ENCODE measurements at regions not wholly inside any gene's neighbourhood (a gene's known extent, or its start where the extent isn't known, plus 50 kb on each side); places are given as distances from the start of the nearest gene placed in this dataset.
"Not testable (repeated sequence)": the region's sequence is repeated elsewhere in the genome, so short reads cannot be mapped to it uniquely, and the experiment has no call there.

GRCh38 chr1:105386489-105386888 lies 1636.8 kb downstream of the AMY1C start:
- no peak for DNase-seq (ENCODE audit: low spot score)

GRCh38 chr1:105396001-105396400 lies 1646.3 kb downstream of the AMY1C start:
- DNase-seq (ENCODE audit: low spot score), result no peak

- no peak for DNase-seq (ENCODE audit: low spot score)
Observed at GRCh38 chr1:105398909-105399308, 1649.2 kb downstream of the AMY1C start.

- DNase-seq (ENCODE audit: low spot score), result no peak
Observed at GRCh38 chr1:105399716-105400115, 1650.0 kb downstream of the AMY1C start.

GRCh38 chr1:105416261-105416660 lies 1640.2 kb upstream of the PRMT6 start:
- no peak for DNase-seq (ENCODE audit: low spot score)

GRCh38 chr1:105419030-105419429 lies 1637.4 kb upstream of the PRMT6 start:
- DNase-seq (ENCODE audit: low spot score), result no peak

- no peak for DNase-seq (ENCODE audit: low spot score)
Observed at GRCh38 chr1:105427543-105427942, 1628.9 kb upstream of the PRMT6 start.

- DNase-seq (ENCODE audit: low spot score), result no peak
Observed at GRCh38 chr1:105436589-105437259, 1619.8 kb upstream of the PRMT6 start.

GRCh38 chr1:105437847-105438246 lies 1618.6 kb upstream of the PRMT6 start:
- DNase-seq (ENCODE audit: low spot score), result no peak

- DNase-seq (ENCODE audit: low spot score), result peak; percentile 26
Observed at GRCh38 chr1:105442901-105443300, 1613.6 kb upstream of the PRMT6 start.

- no peak for DNase-seq (ENCODE audit: low spot score)
Observed at GRCh38 chr1:105459759-105460158, 1596.7 kb upstream of the PRMT6 start.

GRCh38 chr1:105462308-105462707 lies 1594.2 kb upstream of the PRMT6 start:
- DNase-seq (ENCODE audit: low spot score), result no peak

GRCh38 chr1:105467549-105467948 lies 1588.9 kb upstream of the PRMT6 start:
- DNase-seq (ENCODE audit: low spot score), result no peak

- not testable (repeated sequence) for DNase-seq (ENCODE audit: low spot score)
Observed at GRCh38 chr1:105470541-105470940, 1585.9 kb upstream of the PRMT6 start.

GRCh38 chr1:105483436-105483835 lies 1573.0 kb upstream of the PRMT6 start:
- DNase-seq (ENCODE audit: low spot score), result no peak

GRCh38 chr1:105485207-105485606 lies 1571.3 kb upstream of the PRMT6 start:
- DNase-seq (ENCODE audit: low spot score), result no peak

GRCh38 chr1:105492921-105493320 lies 1563.6 kb upstream of the PRMT6 start:
- DNase-seq (ENCODE audit: low spot score), result no peak

- no peak for DNase-seq (ENCODE audit: low spot score)
Observed at GRCh38 chr1:105516068-105516467, 1540.4 kb upstream of the PRMT6 start.

GRCh38 chr1:105533996-105534395 lies 1522.5 kb upstream of the PRMT6 start:
- no peak for DNase-seq (ENCODE audit: low spot score)

GRCh38 chr1:105544475-105544874 lies 1512.0 kb upstream of the PRMT6 start:
- DNase-seq (ENCODE audit: low spot score), result no peak

- no peak for DNase-seq (ENCODE audit: low spot score)
Observed at GRCh38 chr1:105556266-105556665, 1500.2 kb upstream of the PRMT6 start.

GRCh38 chr1:105558023-105558422 lies 1498.5 kb upstream of the PRMT6 start:
- no peak for DNase-seq (ENCODE audit: low spot score)

- no peak for DNase-seq (ENCODE audit: low spot score)
Observed at GRCh38 chr1:105565006-105565405, 1491.5 kb upstream of the PRMT6 start.

- DNase-seq (ENCODE audit: low spot score), result no peak
Observed at GRCh38 chr1:105585791-105586190, 1470.7 kb upstream of the PRMT6 start.
